GM12875 (cell line): ENCODE measurements at regions not wholly inside any gene's neighbourhood (a gene's known extent, or its start where the extent isn't known, plus 50 kb on each side); places are given as distances from the start of the nearest gene placed in this dataset.

Source experiments
- H3K4me3 ChIP-seq: one replicate; pipeline ENCODE4 v1.5.1; 2011; ENCODE audit warnings: low read depth, low read length, control low read depth
- CTCF ChIP-seq: IDR thresholded peaks from 2 replicates; pipeline ENCODE4 v1.5.1; 2011; ENCODE audit warnings: low read depth, mild to moderate bottlenecking, control low read depth, inconsistent platforms, low read length, moderate library complexity, borderline replicate concordance; ENCODE audit not compliant: insufficient read depth

DNA sequence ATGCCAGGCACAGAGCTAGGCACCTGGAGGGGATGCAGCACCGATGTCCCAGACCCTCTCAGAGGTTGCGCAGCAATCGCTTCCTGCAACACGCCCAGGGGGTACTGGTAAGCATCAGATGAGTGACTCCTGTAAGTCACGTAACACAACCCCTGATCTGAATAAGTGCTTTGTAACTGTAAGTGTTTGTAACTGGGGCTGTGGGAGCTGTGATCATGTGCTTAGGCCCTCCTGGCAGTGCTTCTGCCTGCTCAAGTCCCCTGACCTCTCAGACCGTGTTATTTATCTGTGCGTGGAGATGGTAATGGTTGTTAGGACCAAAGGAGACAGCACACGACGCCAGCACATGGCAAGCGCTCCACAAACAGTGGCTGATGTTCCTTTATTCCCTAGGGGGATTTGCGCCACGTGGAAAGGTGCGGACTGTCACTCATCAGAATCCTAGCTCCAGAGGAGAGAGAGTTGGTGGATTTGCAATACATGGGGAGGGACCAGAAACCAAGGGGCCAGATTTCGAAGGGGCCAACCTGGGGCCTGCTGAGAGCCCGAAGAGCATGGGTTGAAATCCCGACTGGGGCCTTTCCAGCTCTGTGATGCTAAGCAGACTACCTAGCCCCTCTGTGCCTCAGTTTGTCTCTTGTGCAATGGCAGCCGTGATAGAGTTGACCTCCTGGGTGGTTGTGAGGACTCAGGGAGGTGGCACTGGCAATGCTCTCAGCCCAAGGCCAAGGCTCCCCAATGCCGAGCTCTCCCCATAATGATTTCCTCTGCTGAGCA, 151.8 kb downstream of the IRF8 start:
- TF ChIP-seq CTCF: no peak

GRCh38 chr16:86051368-86052114, 152.6 kb downstream of the IRF8 start:
- no peak overlapping the region for H3K4me3 ChIP-seq
- no peak for TF ChIP-seq CTCF

More for the DNA sequence above, 151.8 kb downstream of the IRF8 start:
- H3K4me3 ChIP-seq: no peak overlapping the region

- TF ChIP-seq CTCF: no peak
- no peak overlapping the region for H3K4me3 ChIP-seq
Measured at GRCh38 chr16:86052115-86052670, 153.2 kb downstream of the IRF8 start.

- no peak for TF ChIP-seq CTCF
- H3K4me3 ChIP-seq: no peak overlapping the region
Measured at GRCh38 chr16:86052926-86053325, 154.0 kb downstream of the IRF8 start.

DNA sequence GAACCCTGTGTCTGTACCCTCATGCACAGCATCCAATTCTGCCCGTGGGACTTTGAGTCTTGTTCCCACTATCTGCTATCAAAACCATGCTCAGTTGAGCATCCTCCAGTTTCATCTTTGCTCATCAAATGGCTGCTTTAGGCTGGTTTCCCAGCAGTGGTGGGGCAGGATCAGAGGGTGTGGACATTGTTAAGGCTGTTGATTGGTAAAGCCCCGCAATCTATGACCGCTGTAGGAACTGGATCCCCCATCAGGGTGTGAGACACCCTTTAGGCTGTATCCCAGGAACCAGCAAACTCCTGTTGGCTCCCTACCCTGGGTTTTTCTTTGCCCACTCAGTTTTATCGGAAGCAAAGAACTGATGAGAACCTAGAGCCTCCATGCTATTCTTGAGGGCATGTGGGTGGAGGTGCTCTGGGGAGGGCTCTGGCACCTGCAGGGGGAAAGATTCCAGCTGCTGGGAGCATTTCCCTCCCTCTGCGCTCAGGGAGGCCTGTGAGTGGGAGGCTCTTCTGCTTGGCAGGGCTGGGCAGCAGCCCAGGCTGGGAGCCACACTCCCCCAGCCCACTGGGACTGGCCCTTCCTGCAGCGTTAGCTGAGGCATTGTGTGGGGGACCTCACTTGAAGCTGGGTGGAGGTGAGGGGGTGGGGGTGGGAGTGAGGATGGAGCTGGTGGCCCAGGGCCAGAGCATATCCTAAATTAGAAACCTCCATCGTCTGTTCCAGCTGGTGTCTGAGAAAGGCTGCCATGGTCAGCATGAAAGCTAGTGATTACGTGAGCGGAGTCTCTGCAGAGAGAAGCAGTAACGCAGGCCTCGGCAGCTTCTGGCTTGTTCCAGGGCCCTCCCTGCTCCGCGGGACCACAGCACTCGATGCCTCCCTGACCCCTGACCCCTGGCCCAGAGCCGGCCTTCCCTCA, 160.6 kb downstream of the IRF8 start:
- H3K4me3 ChIP-seq: no peak overlapping the region
- TF ChIP-seq CTCF: no peak

- no peak overlapping the region for H3K4me3 ChIP-seq
- no peak for TF ChIP-seq CTCF
Measured at GRCh38 chr16:86060381-86061317, 161.7 kb downstream of the IRF8 start.
